Esophagus squamous epithelium (tissue), 5 donors: ENCODE measurements at regions not wholly inside any gene's neighbourhood (a gene's known extent, or its start where the extent isn't known, plus 50 kb on each side); places are given as distances from the start of the nearest gene placed in this dataset.

Experiments used
- DNase-seq: peaks from one replicate; lab custom pipeline; 2025; lab: John Stamatoyannopoulos, UW
- H3K27ac ChIP-seq, 4 donors: fragments of 200-600 bp; sonication (generic); one replicate each; pipeline ENCODE4 v1.5.1; 2016 to 2019; ENCODE audit warnings: mild to moderate bottlenecking in 1 of 4
- H3K27me3 ChIP-seq, 4 donors: fragments of 200-600 bp; sonication (generic); 1 replicate in 3 of 4; 2 replicates in 1 of 4; pipeline versions ENCODE4 v1.5.1 to v1.6.0; 2017 to 2021; ENCODE audit warnings: antibody characterized with exemption in 1 of 4
- H3K36me3 ChIP-seq, 3 donors: fragments of 200-600 bp; sonication (generic); one replicate each; pipeline ENCODE4 v1.5.1; 2016 to 2019
- H3K4me1 ChIP-seq, 3 donors: fragments of 200-600 bp; sonication (generic); one replicate each; pipeline ENCODE4 v1.5.1; 2017 to 2019
- H3K4me3 ChIP-seq, 4 donors: fragments of 200-600 bp; sonication (generic); 1 replicate in 3 of 4; 2 replicates in 1 of 4; pipeline ENCODE4 v1.5.1; 2016 to 2019; ENCODE audit warnings: mild to moderate bottlenecking in 2 of 4, moderate library complexity in 1 of 4
- H3K9me3 ChIP-seq, 3 donors: fragments of 200-600 bp; sonication (generic); one replicate each; pipeline ENCODE4 v1.5.1; 2016 to 2019
- CTCF ChIP-seq, 6 experiments: fragments of 450-650 bp in 4 of 6; fragments of 200-600 bp in 2 of 6; sonication (generic) in 2 of 6; IDR thresholded peaks; one replicate each; pipeline ENCODE4 v1.5.1; 2016 to 2019; ENCODE audit warnings: antibody characterized with exemption in 6 of 6, mild to moderate bottlenecking in 4 of 6, moderate library complexity in 4 of 6
- POLR2A ChIP-seq, 4 donors: fragments of 450-650 bp; IDR thresholded peaks; one replicate each; pipeline ENCODE4 v1.6.1; 2017; ENCODE audit warnings: antibody characterized with exemption in 4 of 4, mild to moderate bottlenecking in 4 of 4, moderate library complexity in 3 of 4
- WGBS, 2 donors: methylation state at CpG; one replicate each; pipeline ENCODE4 v1.1.5; 2018; 5-methylcytosine and 5-hydroxymethylcytosine counted together
- intact Hi-C: fragments of 100-400 bp; cut with DNase I; formaldehyde crosslinking; loops from one replicate; pipeline ENCODE4 v1.15.0; 2022
- donor health status: DM: yes; HTN: yes; CAD: no.

GRCh38 chr3:181330257-181330656 is 340.7 kb upstream of the DNAJC19 start:
- no peak for DNase-seq
- Histone ChIP-seq H3K27me3 (no peaks in the 10 kb centered on the region), H3K9me3 (no peaks in the 10 kb centered on the region), H3K4me3 (no peak overlapping the region), H3K27ac (no peak overlapping the region), H3K36me3 (no peaks in the 10 kb centered on the region), H3K4me1 (no peaks in the 10 kb centered on the region)
- WGBS, 2 donors = 73 to 74% methylated on average over 3 of the region's 3 CpGs
- intact Hi-C loops = no loop called here
- no peak for TF ChIP-seq POLR2A (IDR thresholded peaks at IDR 0.05)
- TF ChIP-seq CTCF (IDR thresholded peaks at IDR 0.05) = no peak

DNA sequence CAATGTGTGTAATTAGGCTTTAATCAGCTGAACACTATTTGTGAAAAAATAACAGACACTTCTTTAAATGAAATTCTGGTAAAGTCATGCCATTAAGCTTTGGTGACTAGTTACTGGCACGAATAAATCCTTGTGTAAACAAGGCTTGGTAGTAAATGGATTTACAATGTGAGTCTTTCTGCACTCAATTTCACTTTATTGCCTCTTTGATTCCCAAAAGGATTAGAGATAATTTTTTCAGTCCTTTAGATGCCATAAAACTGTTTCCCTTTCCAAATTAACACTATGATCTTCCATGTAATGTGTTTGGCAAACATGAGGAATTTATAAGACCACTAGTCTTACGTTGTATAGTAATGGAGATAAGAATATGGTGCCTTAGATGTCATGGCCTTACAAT is 339.5 kb upstream of the DNAJC19 start:
- H3K36me3 ChIP-seq = no peaks in the 10 kb centered on the region
- no peak overlapping the region for H3K27ac ChIP-seq
- intact Hi-C loops = no loop called here
- H3K9me3 ChIP-seq = no peaks in the 10 kb centered on the region
- DNase-seq = no peak
- TF ChIP-seq CTCF (IDR thresholded peaks at IDR 0.05) (no peak), POLR2A (IDR thresholded peaks at IDR 0.05) (no peak)
- WGBS, 2 donors = 29 to 39% methylated on average over 2 of the region's 2 CpGs
- no peaks in the 10 kb centered on the region for H3K4me1 ChIP-seq
- no peaks in the 10 kb centered on the region for H3K27me3 ChIP-seq
- H3K4me3 ChIP-seq = no peak overlapping the region

DNA sequence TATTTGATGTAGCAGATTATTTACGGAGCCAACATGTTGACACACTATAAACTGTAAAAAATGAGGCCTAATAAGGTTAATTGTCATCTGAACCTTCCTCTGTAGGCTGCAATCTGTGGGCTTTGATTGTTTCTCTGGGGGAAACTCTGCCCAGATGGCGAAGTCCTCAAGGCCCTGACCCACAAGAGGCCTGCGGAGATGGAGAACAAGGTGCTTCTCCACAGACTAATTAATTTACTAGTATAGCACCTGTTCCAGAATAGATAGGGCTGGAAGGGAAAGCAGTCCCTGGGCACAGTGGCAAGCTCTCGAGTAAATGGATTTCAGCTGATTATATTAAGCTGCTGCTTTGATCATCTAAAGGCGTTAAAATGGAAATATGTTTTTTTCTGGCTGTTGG is 338.8 kb upstream of the DNAJC19 start:
- H3K27ac ChIP-seq = no peak overlapping the region
- intact Hi-C loops = no loop called here
- no peaks in the 10 kb centered on the region for H3K9me3 ChIP-seq
- H3K27me3 ChIP-seq = no peaks in the 10 kb centered on the region
- no peak for DNase-seq
- no peaks in the 10 kb centered on the region for H3K4me1 ChIP-seq
- TF ChIP-seq POLR2A (IDR thresholded peaks at IDR 0.05) (no peak), CTCF (IDR thresholded peaks at IDR 0.05) (no peak)
- no peaks in the 10 kb centered on the region for H3K36me3 ChIP-seq
- WGBS, 2 donors = 73 to 75% methylated on average over 5 of the region's 5 CpGs
- no peak overlapping the region for H3K4me3 ChIP-seq

GRCh38 chr3:181327349-181327748 is 337.8 kb upstream of the DNAJC19 start:
- H3K36me3 ChIP-seq = no peaks in the 10 kb centered on the region
- 46 to 58% methylated on average over 4 of the region's 4 CpGs for WGBS, 2 donors
- no peak overlapping the region for H3K4me3 ChIP-seq
- H3K27me3 ChIP-seq = no peaks in the 10 kb centered on the region
- DNase-seq = no peak
- no peak for TF ChIP-seq CTCF (IDR thresholded peaks at IDR 0.05)
- H3K4me1 ChIP-seq = no peaks in the 10 kb centered on the region
- no peak overlapping the region for H3K27ac ChIP-seq
- intact Hi-C loops = no loop called here
- no peaks in the 10 kb centered on the region for H3K9me3 ChIP-seq

DNA sequence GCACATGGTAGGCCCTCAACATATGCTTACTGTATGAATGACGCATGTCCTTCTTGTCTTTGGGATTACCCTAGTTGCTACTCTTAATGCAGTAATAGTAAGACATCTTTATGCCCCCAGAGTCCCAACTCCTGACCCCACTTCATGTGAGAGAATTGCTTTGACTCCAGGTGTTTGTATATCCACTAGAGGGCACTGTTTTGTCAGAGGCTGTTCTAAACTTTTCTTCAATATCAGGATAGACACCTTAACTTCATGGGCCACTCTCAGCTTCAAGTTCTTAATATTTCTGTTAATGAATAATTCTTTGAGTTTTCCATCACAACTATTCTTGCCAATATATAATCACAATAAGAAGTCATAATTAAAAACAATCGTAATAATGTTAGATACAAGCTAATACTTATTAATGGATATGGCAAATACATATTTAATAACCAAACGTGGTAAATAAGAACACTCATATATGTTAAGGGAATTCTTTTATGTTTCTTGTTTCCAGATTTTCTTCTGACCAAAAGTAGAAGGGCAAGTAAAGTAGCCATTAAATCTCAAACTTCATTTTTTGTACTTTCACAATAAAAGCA is 337.2 kb upstream of the DNAJC19 start:
- no peaks in the 10 kb centered on the region for H3K4me1 ChIP-seq
- intact Hi-C loops = no loop called here
- no peak for TF ChIP-seq POLR2A (IDR thresholded peaks at IDR 0.05)
- TF ChIP-seq CTCF (IDR thresholded peaks at IDR 0.05) = peak in 5 of 6 experiments; percentile 17 to 65 (median 46)
- 51 to 57% methylated on average over 3 of the region's 3 CpGs for WGBS, 2 donors
- H3K36me3 ChIP-seq = no peaks in the 10 kb centered on the region
- no peaks in the 10 kb centered on the region for H3K9me3 ChIP-seq
- H3K27me3 ChIP-seq = no peaks in the 10 kb centered on the region
- DNase-seq = no peak
- no peak overlapping the region for H3K4me3 ChIP-seq
- H3K27ac ChIP-seq = no peak overlapping the region
